SKM-1 treated with dmso at 0.1 percent for 144 hours (cell line): ENCODE measurements at regions not wholly inside any gene's neighbourhood (a gene's known extent, or its start where the extent isn't known, plus 50 kb on each side); places are given as distances from the start of the nearest gene placed in this dataset.
"Not testable (repeated sequence)": the region's sequence is repeated elsewhere in the genome, so short reads cannot be mapped to it uniquely, and the experiment has no call there.

ENCODE experiments used
- DNase-seq: peaks from one replicate; lab custom pipeline; 2025; ENCODE audit not compliant: unreplicated experiment; lab: John Stamatoyannopoulos, UW

GRCh38 chr18:55699233-55699765 lies 111.3 kb upstream of the TCF4 start:
- DNase-seq = no peak

- no peak for DNase-seq
These were observed 108.8 kb upstream of the TCF4 start for GRCh38 chr18:55696811-55697210.

- DNase-seq = no peak
These were observed 107.1 kb upstream of the TCF4 start for GRCh38 chr18:55695091-55695490.

GRCh38 chr18:55694291-55694690 lies 106.3 kb upstream of the TCF4 start:
- DNase-seq = peak; percentile 43

GRCh38 chr18:55688030-55688429 lies 100.0 kb upstream of the TCF4 start:
- no peak for DNase-seq

GRCh38 chr18:55687106-55687505 lies 99.1 kb upstream of the TCF4 start:
- DNase-seq = no peak

GRCh38 chr18:55685638-55686037 lies 97.6 kb upstream of the TCF4 start:
- DNase-seq = no peak

- DNase-seq = no peak
These were observed 84.8 kb upstream of the TCF4 start for GRCh38 chr18:55672574-55673361.

GRCh38 chr18:55665506-55665905 lies 77.5 kb upstream of the TCF4 start:
- no peak for DNase-seq

- DNase-seq = not testable (repeated sequence)
These were observed 76.9 kb upstream of the TCF4 start for GRCh38 chr18:55664758-55665400.

GRCh38 chr18:55663891-55664290 lies 75.9 kb upstream of the TCF4 start:
- DNase-seq = no peak

- DNase-seq = no peak
These were observed 70.6 kb upstream of the TCF4 start for GRCh38 chr18:55658598-55658997.

GRCh38 chr18:55657572-55658331 lies 69.8 kb upstream of the TCF4 start:
- no peak for DNase-seq

GRCh38 chr18:55654986-55655385 lies 67.0 kb upstream of the TCF4 start:
- no peak for DNase-seq

- no peak for DNase-seq
These were observed 63.2 kb upstream of the TCF4 start for GRCh38 chr18:55651236-55651635.

GRCh38 chr18:55650363-55650870 lies 62.4 kb upstream of the TCF4 start:
- no peak for DNase-seq

- no peak for DNase-seq
These were observed 59.3 kb upstream of the TCF4 start for GRCh38 chr18:55647331-55647730.

- DNase-seq = no peak
These were observed 54.2 kb upstream of the TCF4 start for GRCh38 chr18:55642191-55642590.

GRCh38 chr18:55641486-55641885 lies 53.5 kb upstream of the TCF4 start:
- DNase-seq = no peak
